AG08395 (cell line): ENCODE measurements at regions not wholly inside any gene's neighbourhood (a gene's known extent, or its start where the extent isn't known, plus 50 kb on each side); places are given as distances from the start of the nearest gene placed in this dataset.

Experiments used
- DNase-seq: peaks from one replicate; pipeline ENCODE4 v3.0.0; 2012; ENCODE audit warnings: mixed read lengths, low spot score

GRCh38 chr15:94099574-94099960, 131.8 kb upstream of the MCTP2 start:
- no peak for DNase-seq

- DNase-seq: no peak
Observed at GRCh38 chr15:94098921-94099573, 132.3 kb upstream of the MCTP2 start.

GRCh38 chr15:94097552-94097951, 133.8 kb upstream of the MCTP2 start:
- DNase-seq: peak; percentile 48

GRCh38 chr15:94094310-94094709, 137.1 kb upstream of the MCTP2 start:
- DNase-seq: no peak

- DNase-seq: no peak
Observed at GRCh38 chr15:94086341-94086740, 145.0 kb upstream of the MCTP2 start.

GRCh38 chr15:94083467-94084052, 147.8 kb upstream of the MCTP2 start:
- peak; percentile 57 for DNase-seq

- DNase-seq: no peak
Observed at GRCh38 chr15:94081829-94082228, 149.5 kb upstream of the MCTP2 start.

GRCh38 chr15:94080989-94081605, 150.3 kb upstream of the MCTP2 start:
- DNase-seq: no peak

GRCh38 chr15:94080416-94080815, 150.9 kb upstream of the MCTP2 start:
- DNase-seq: peak; percentile 77

- no peak for DNase-seq
Observed at GRCh38 chr15:94079968-94080367, 151.4 kb upstream of the MCTP2 start.

GRCh38 chr15:94079459-94079858, 151.9 kb upstream of the MCTP2 start:
- no peak for DNase-seq

GRCh38 chr15:94077938-94078337, 153.4 kb upstream of the MCTP2 start:
- DNase-seq: no peak

- DNase-seq: peak; percentile 29
Observed at GRCh38 chr15:94075349-94075748, 156.0 kb upstream of the MCTP2 start.

GRCh38 chr15:94070356-94071295, 160.7 kb upstream of the MCTP2 start:
- DNase-seq: peak; percentile 65

GRCh38 chr15:94069844-94070243, 161.5 kb upstream of the MCTP2 start:
- DNase-seq: no peak

- DNase-seq: no peak
Observed at GRCh38 chr15:94066811-94067210, 164.6 kb upstream of the MCTP2 start.

GRCh38 chr15:94066046-94066445, 165.3 kb upstream of the MCTP2 start:
- DNase-seq: no peak

GRCh38 chr15:94064676-94065313, 166.6 kb upstream of the MCTP2 start:
- no peak for DNase-seq

- DNase-seq: peak; percentile 46
Observed at GRCh38 chr15:94061041-94061440, 170.3 kb upstream of the MCTP2 start.

GRCh38 chr15:94059013-94059587, 172.3 kb upstream of the MCTP2 start:
- no peak for DNase-seq

- no peak for DNase-seq
Observed at GRCh38 chr15:94057305-94057704, 174.1 kb upstream of the MCTP2 start.

- peak; percentile 66 for DNase-seq
Observed at GRCh38 chr15:94056314-94056713, 175.0 kb upstream of the MCTP2 start.
